B cell (primary cell): ENCODE measurements at regions not wholly inside any gene's neighbourhood (a gene's known extent, or its start where the extent isn't known, plus 50 kb on each side); places are given as distances from the start of the nearest gene placed in this dataset.
"Not testable (repeated sequence)": the region's sequence is repeated elsewhere in the genome, so short reads cannot be mapped to it uniquely, and the experiment has no call there.

ENCODE experiments used
- EZH2 ChIP-seq: IDR thresholded peaks from 2 replicates; pipeline ENCODE4 v1.6.1; 2012; ENCODE audit warnings: borderline replicate concordance, low read depth, mild to moderate bottlenecking, moderate library complexity, low read length; ENCODE audit not compliant: insufficient read depth, poor library complexity, severe bottlenecking
- TF ChIP-seq, protein P1 (sequence below): fragments of 200-600 bp; IDR thresholded peaks from one replicate; pipeline ENCODE4 v1.8.0; 2022; ENCODE audit warnings: antibody characterized with exemption, mild to moderate bottlenecking

GRCh38 chr9:62896692-62897091, 1706.9 kb downstream of the SPATA31A7 start:
- not testable (repeated sequence) for TF ChIP-seq EZH2
- TF ChIP-seq, protein P1, sequence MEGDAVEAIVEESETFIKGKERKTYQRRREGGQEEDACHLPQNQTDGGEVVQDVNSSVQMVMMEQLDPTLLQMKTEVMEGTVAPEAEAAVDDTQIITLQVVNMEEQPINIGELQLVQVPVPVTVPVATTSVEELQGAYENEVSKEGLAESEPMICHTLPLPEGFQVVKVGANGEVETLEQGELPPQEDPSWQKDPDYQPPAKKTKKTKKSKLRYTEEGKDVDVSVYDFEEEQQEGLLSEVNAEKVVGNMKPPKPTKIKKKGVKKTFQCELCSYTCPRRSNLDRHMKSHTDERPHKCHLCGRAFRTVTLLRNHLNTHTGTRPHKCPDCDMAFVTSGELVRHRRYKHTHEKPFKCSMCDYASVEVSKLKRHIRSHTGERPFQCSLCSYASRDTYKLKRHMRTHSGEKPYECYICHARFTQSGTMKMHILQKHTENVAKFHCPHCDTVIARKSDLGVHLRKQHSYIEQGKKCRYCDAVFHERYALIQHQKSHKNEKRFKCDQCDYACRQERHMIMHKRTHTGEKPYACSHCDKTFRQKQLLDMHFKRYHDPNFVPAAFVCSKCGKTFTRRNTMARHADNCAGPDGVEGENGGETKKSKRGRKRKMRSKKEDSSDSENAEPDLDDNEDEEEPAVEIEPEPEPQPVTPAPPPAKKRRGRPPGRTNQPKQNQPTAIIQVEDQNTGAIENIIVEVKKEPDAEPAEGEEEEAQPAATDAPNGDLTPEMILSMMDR, result not testable (repeated sequence)
